CD4-positive, alpha-beta T cell (primary cell): ENCODE measurements at regions not wholly inside any gene's neighbourhood (a gene's known extent, or its start where the extent isn't known, plus 50 kb on each side); places are given as distances from the start of the nearest gene placed in this dataset.

Experiments
- ATAC-seq: fragments of 200-7000 bp; cut with Tn5 transposase; one replicate; pipeline ENCODE4 v1.10.0; 2022; ENCODE audit warnings: mild to moderate bottlenecking; ENCODE audit not compliant: poor library complexity
- CTCF ChIA-PET: fragments of 350-600 bp; sonication (Branson Sonifier 250); formaldehyde crosslinking; loops from one replicate; lab custom pipeline; 2021; ENCODE audit warnings: antibody characterized with exemption, inconsistent platforms; lab: Charles Lee
- POLR2A ChIA-PET: fragments of 350-600 bp; sonication (Branson Sonifier 250); formaldehyde crosslinking; loops from one replicate; lab custom pipeline; 2021; ENCODE audit warnings: antibody characterized with exemption, inconsistent platforms; lab: Charles Lee
- DNase-seq, 14 experiments: peaks; one replicate each; pipeline ENCODE4 v3.0.0-alpha.2; 2013 to 2020; ENCODE audit warnings: mixed read lengths in 2 of 14
- H3K27ac ChIP-seq, 2 donors: one replicate each; pipeline versions ENCODE4 v1.5.1 to v1.7.0; 2013; ENCODE audit warnings: low read length in 2 of 2, low read depth in 1 of 2, mild to moderate bottlenecking in 1 of 2
- H3K27me3 ChIP-seq, 2 experiments: 1 replicate in 1 of 2; 2 replicates in 1 of 2; pipeline versions ENCODE4 v1.6.1 to v1.7.0; 2013; ENCODE audit warnings: low read length in 2 of 2, control low read depth in 1 of 2, mild to moderate bottlenecking in 1 of 2, moderate library complexity in 1 of 2; ENCODE audit not compliant: insufficient read depth in 2 of 2, control insufficient read depth in 1 of 2
- H3K36me3 ChIP-seq: one replicate; pipeline ENCODE4 v1.6.1; 2013; ENCODE audit warnings: low read length, control low read depth; ENCODE audit not compliant: insufficient read depth
- H3K4me1 ChIP-seq: one replicate; pipeline ENCODE4 v1.6.1; 2013; ENCODE audit warnings: low read length, control low read depth; ENCODE audit not compliant: insufficient read depth
- H3K4me3 ChIP-seq: one replicate; pipeline ENCODE4 v1.5.1; 2013; ENCODE audit warnings: mild to moderate bottlenecking, low read length, moderate library complexity
- H3K9me3 ChIP-seq, 2 experiments: 1 replicate in 1 of 2; 2 replicates in 1 of 2; pipeline versions ENCODE4 v1.6.1 to v1.7.0; 2013; ENCODE audit warnings: low read length in 2 of 2, mild to moderate bottlenecking in 2 of 2, control low read depth in 1 of 2, moderate library complexity in 1 of 2; ENCODE audit not compliant: control insufficient read depth in 1 of 2, insufficient read depth in 1 of 2
- H3K27ac Mint-ChIP-seq: one replicate; pipeline ENCODE4 v1.8.0; 2020; ENCODE audit warnings: mixed read lengths
- H3K27me3 Mint-ChIP-seq: one replicate; pipeline ENCODE4 v1.8.0; 2021; ENCODE audit warnings: mixed read lengths
- H3K36me3 Mint-ChIP-seq: one replicate; pipeline ENCODE4 v1.8.0; 2021; ENCODE audit warnings: low read depth, mixed read lengths
- H3K4me1 Mint-ChIP-seq: one replicate; pipeline ENCODE4 v1.8.0; 2021; ENCODE audit warnings: low read depth, mixed read lengths
- H3K4me3 Mint-ChIP-seq: one replicate; pipeline ENCODE4 v1.8.0; 2020; ENCODE audit warnings: mild to moderate bottlenecking, mixed read lengths
- H3K9me3 Mint-ChIP-seq: one replicate; pipeline ENCODE4 v1.8.0; 2020; ENCODE audit warnings: mixed read lengths
- CTCF ChIP-seq: fragments of 200-600 bp; IDR thresholded peaks from one replicate; pipeline ENCODE4 v1.8.0; 2022; ENCODE audit warnings: antibody characterized with exemption, mild to moderate bottlenecking
- intact Hi-C, 2 experiments: fragments of 100-400 bp; cut with DNase I in 1 of 2; cut with micrococcal nuclease in 1 of 2; formaldehyde crosslinking; loops; one replicate each; pipeline versions ENCODE4 v1.15.1 to v1.9.0; 2023 to 2025; cut with DNase I, micrococcal nuclease

GRCh38 chr13:50527612-50528509 is 315.6 kb downstream of the DLEU7 start:
- Mint-ChIP-seq H3K27ac (no peak overlapping the region), H3K27me3 (no peaks in the 10 kb centered on the region), H3K9me3 (no peaks in the 10 kb centered on the region), H3K36me3 (no peaks in the 10 kb centered on the region), H3K4me3 (no peak overlapping the region), H3K4me1 (peaks cover 34% of the 10 kb centered on the region)
- no peak overlapping the region for H3K27ac ChIP-seq
- peaks cover 18% of the 10 kb centered on the region for H3K4me1 ChIP-seq
- H3K27me3 ChIP-seq: no peaks in the 10 kb centered on the region
- TF ChIP-seq CTCF: no peak
- DNase-seq: no peak
- intact Hi-C loops: no loop called here
- no peak overlapping the region for H3K4me3 ChIP-seq
- CTCF ChIA-PET: no interaction called here
- POLR2A ChIA-PET: no interaction called here
- no peak for ATAC-seq
- H3K9me3 ChIP-seq: no peaks in the 10 kb centered on the region
- H3K36me3 ChIP-seq: no peaks in the 10 kb centered on the region

- intact Hi-C loops: no loop called here
- peaks cover 18% of the 10 kb centered on the region for H3K4me1 ChIP-seq
- H3K4me3 ChIP-seq: no peak overlapping the region
- peaks cover 34% of the 10 kb centered on the region for H3K4me1 Mint-ChIP-seq
- no peak for TF ChIP-seq CTCF
- DNase-seq (no peak), ATAC-seq (peak; percentile 43)
- no peaks in the 10 kb centered on the region for H3K36me3 Mint-ChIP-seq
- no peak overlapping the region for H3K27ac ChIP-seq
- no peaks in the 10 kb centered on the region for H3K9me3 ChIP-seq
- no peaks in the 10 kb centered on the region for H3K36me3 ChIP-seq
- H3K27ac Mint-ChIP-seq: no peak overlapping the region
- POLR2A ChIA-PET: no interaction called here
- H3K4me3 Mint-ChIP-seq: no peak overlapping the region
- CTCF ChIA-PET: no interaction called here
- H3K27me3 ChIP-seq: no peaks in the 10 kb centered on the region
- H3K9me3 Mint-ChIP-seq: peaks cover 3% of the 10 kb centered on the region
- no peaks in the 10 kb centered on the region for H3K27me3 Mint-ChIP-seq
Observed at GRCh38 chr13:50529154-50529882, 314.2 kb downstream of the DLEU7 start.

GRCh38 chr13:50531917-50532899 is 311.3 kb downstream of the DLEU7 start:
- intact Hi-C loops: loop anchor here (1.0 to 10.0 kb wide), 5 partner anchors 381 to 556 kb away; no protein-coding TSS in a partner anchor
- Mint-ChIP-seq H3K4me3 (no peak overlapping the region), H3K27ac (no peak overlapping the region), H3K9me3 (peaks cover 15% of the 10 kb centered on the region), H3K27me3 (no peaks in the 10 kb centered on the region), H3K36me3 (peaks cover 13% of the 10 kb centered on the region), H3K4me1 (peaks cover 25% of the 10 kb centered on the region)
- DNase-seq: peak in 3 of 14 experiments; percentile 23 to 37 (median 26)
- ChIA-PET POLR2A (interaction anchor here (0.6 kb wide), 1 partner anchor 452 kb away, joined by 3 read pairs; no protein-coding TSS in a partner anchor), CTCF (no interaction called here)
- TF ChIP-seq CTCF: peak; percentile 42
- Histone ChIP-seq H3K27ac (no peak overlapping the region), H3K9me3 (peaks cover 7 to 20% of the 10 kb centered on the region in 2 experiments), H3K27me3 (no peaks in the 10 kb centered on the region), H3K4me1 (peaks cover 12% of the 10 kb centered on the region), H3K4me3 (no peak overlapping the region), H3K36me3 (no peaks in the 10 kb centered on the region)
- ATAC-seq: no peak
